Caco-2 (cell line): ENCODE measurements at regions not wholly inside any gene's neighbourhood (a gene's known extent, or its start where the extent isn't known, plus 50 kb on each side); places are given as distances from the start of the nearest gene placed in this dataset.

ENCODE experiments used
- BruUV-seq: library from RNA; stranded (reverse); fragments of 400-500 nt; replicated peaks from 2 replicates; lab custom pipeline; 2021; lab: Mats Ljungman, UMichigan
- CTCF ChIA-PET: fragments of 300-600 bp; sonication (Branson Sonifier 250); formaldehyde crosslinking; loops from one replicate; lab custom pipeline; 2022; ENCODE audit warnings: antibody characterized with exemption; lab: Charles Lee
- POLR2A ChIA-PET: fragments of 300-600 bp; sonication (Branson Sonifier 250); formaldehyde crosslinking; loops from one replicate; lab custom pipeline; 2022; ENCODE audit warnings: antibody characterized with exemption; lab: Charles Lee
- DNase-seq, 2 experiments: peaks; one replicate each; pipeline versions ENCODE4 v3.0.0 to v3.0.0-alpha.2; 2020 to 2022
- H3K27me3 ChIP-seq: replicated peaks from 2 replicates; pipeline ENCODE4 v1.6.0; 2011; ENCODE audit warnings: low read length; ENCODE audit not compliant: control insufficient read depth, insufficient read depth
- H3K36me3 ChIP-seq: 2 replicates; pipeline ENCODE4 v1.5.1; 2011; ENCODE audit warnings: low read length; ENCODE audit not compliant: control insufficient read depth, insufficient read depth
- H3K4me1 ChIP-seq: fragments of 250-450 bp; sonication (Bioruptor Pico); 2 replicates; pipeline ENCODE4 v1.5.1; 2020; ENCODE audit warnings: mild to moderate bottlenecking
- H3K4me3 ChIP-seq: 2 replicates; pipeline ENCODE4 v1.5.1; 2011; ENCODE audit warnings: low read depth, mild to moderate bottlenecking, control low read depth, low read length
- H3K9me3 ChIP-seq: fragments of 250-450 bp; sonication (Bioruptor Pico); 2 replicates; pipeline ENCODE4 v1.5.1; 2020; ENCODE audit warnings: mild to moderate bottlenecking, moderate library complexity
- H3K27ac Mint-ChIP-seq: one replicate; pipeline ENCODE4 v1.8.0; 2022; ENCODE audit warnings: mixed read lengths; ENCODE audit not compliant: unreplicated experiment
- H3K27me3 Mint-ChIP-seq: one replicate; pipeline ENCODE4 v1.8.0; 2022; ENCODE audit warnings: mixed read lengths; ENCODE audit not compliant: insufficient read depth, unreplicated experiment
- H3K36me3 Mint-ChIP-seq: one replicate; pipeline ENCODE4 v1.8.0; 2022; ENCODE audit warnings: mild to moderate bottlenecking, mixed read lengths; ENCODE audit not compliant: insufficient read depth, unreplicated experiment
- H3K4me1 Mint-ChIP-seq: one replicate; pipeline ENCODE4 v1.8.0; 2022; ENCODE audit warnings: low read depth, mixed read lengths; ENCODE audit not compliant: unreplicated experiment
- H3K4me3 Mint-ChIP-seq: one replicate; pipeline ENCODE4 v1.8.0; 2022; ENCODE audit warnings: mild to moderate bottlenecking, moderate library complexity, mixed read lengths; ENCODE audit not compliant: unreplicated experiment
- H3K9me3 Mint-ChIP-seq: one replicate; pipeline ENCODE4 v1.8.0; 2022; ENCODE audit warnings: mixed read lengths; ENCODE audit not compliant: unreplicated experiment
- CTCF ChIP-seq, 2 experiments: fragments of 200-600 bp in 1 of 2; IDR thresholded peaks; 1 replicate in 1 of 2; 2 replicates in 1 of 2; pipeline versions ENCODE4 v1.5.1 to v1.8.0; 2011 to 2022; ENCODE audit warnings: antibody characterized with exemption in 1 of 2, control low read depth in 1 of 2, inconsistent platforms in 1 of 2, low read depth in 1 of 2, low read length in 1 of 2, mild to moderate bottlenecking in 1 of 2, moderate library complexity in 1 of 2; ENCODE audit not compliant: insufficient read depth in 1 of 2, severe bottlenecking in 1 of 2, unreplicated experiment in 1 of 2
- intact Hi-C: fragments of 100-400 bp; cut with micrococcal nuclease; formaldehyde crosslinking; loops from one replicate; pipeline ENCODE4 v1.10.0; 2022; ENCODE audit not compliant: unreplicated experiment

GRCh38 chrX:134732152-134732551 lies 64.9 kb downstream of the PABIR2 start:
- Histone ChIP-seq H3K9me3 (no peaks in the 10 kb centered on the region), H3K27me3 (no peaks in the 10 kb centered on the region), H3K4me1 (no peaks in the 10 kb centered on the region), H3K36me3 (no peaks in the 10 kb centered on the region), H3K4me3 (no peak overlapping the region)
- TF ChIP-seq CTCF (IDR thresholded peaks at IDR 0.05; ENCODE audit: insufficient read depth in 1 of 2, low read depth in 1 of 2, low read length in 1 of 2, severe bottlenecking in 1 of 2, unreplicated experiment in 1 of 2) = no peak
- POLR2A ChIA-PET = no interaction called here
- no peaks in the 10 kb centered on the region for H3K9me3 Mint-ChIP-seq
- no peak overlapping the region for H3K27ac Mint-ChIP-seq
- CTCF ChIA-PET = no interaction called here
- intact Hi-C loops = no loop called here
- no peaks in the 10 kb centered on the region for H3K4me1 Mint-ChIP-seq
- H3K36me3 Mint-ChIP-seq = no peaks in the 10 kb centered on the region
- no peak overlapping the region for H3K4me3 Mint-ChIP-seq
- no peaks in the 10 kb centered on the region for H3K27me3 Mint-ChIP-seq
- DNase-seq = no peak
- BruUV-seq = no TSS peak

GRCh38 chrX:134727363-134727762 lies 69.1 kb upstream of the PLAC1 start:
- CTCF ChIA-PET = interaction anchor here (1.0 kb wide), 2 partner anchors 26 to 37 kb away, joined by 3 to 5 read pairs; no protein-coding TSS in a partner anchor
- intact Hi-C loops = loop anchor here (1.0 kb wide), 1 partner anchor 26 kb away; no protein-coding TSS in a partner anchor
- no peaks in the 10 kb centered on the region for H3K36me3 Mint-ChIP-seq

GRCh38 chrX:134725103-134725690 lies 66.9 kb upstream of the PLAC1 start:
- Histone ChIP-seq H3K9me3 (no peaks in the 10 kb centered on the region), H3K36me3 (no peaks in the 10 kb centered on the region), H3K4me3 (no peak overlapping the region), H3K27me3 (no peaks in the 10 kb centered on the region), H3K4me1 (no peaks in the 10 kb centered on the region)
- DNase-seq = no peak
- Mint-ChIP-seq H3K4me1 (no peaks in the 10 kb centered on the region), H3K9me3 (no peaks in the 10 kb centered on the region), H3K27me3 (no peaks in the 10 kb centered on the region), H3K36me3 (no peaks in the 10 kb centered on the region), H3K27ac (no peak overlapping the region), H3K4me3 (no peak overlapping the region)
- no TSS peak for BruUV-seq
- intact Hi-C loops = no loop called here
- POLR2A ChIA-PET = no interaction called here
- CTCF ChIA-PET = no interaction called here
- TF ChIP-seq CTCF (IDR thresholded peaks at IDR 0.05; ENCODE audit: insufficient read depth in 1 of 2, low read depth in 1 of 2, low read length in 1 of 2, severe bottlenecking in 1 of 2, unreplicated experiment in 1 of 2) = no peak

More at GRCh38 chrX:134727363-134727762, 69.1 kb upstream of the PLAC1 start:
- DNase-seq = no peak
- no TSS peak for BruUV-seq
- H3K4me1 Mint-ChIP-seq = no peaks in the 10 kb centered on the region
- H3K27me3 Mint-ChIP-seq = no peaks in the 10 kb centered on the region
- Histone ChIP-seq H3K27me3 (no peaks in the 10 kb centered on the region), H3K9me3 (no peaks in the 10 kb centered on the region), H3K36me3 (no peaks in the 10 kb centered on the region), H3K4me3 (no peak overlapping the region), H3K4me1 (no peaks in the 10 kb centered on the region)
- no peak overlapping the region for H3K4me3 Mint-ChIP-seq
- POLR2A ChIA-PET = interaction anchor here (0.5 kb wide), 1 partner anchor 35 kb away, joined by 5 read pairs; no protein-coding TSS in a partner anchor
- peak in 1 of 2 experiments; percentile 37 for TF ChIP-seq CTCF (IDR thresholded peaks at IDR 0.05; ENCODE audit: insufficient read depth in 1 of 2, low read depth in 1 of 2, low read length in 1 of 2, severe bottlenecking in 1 of 2, unreplicated experiment in 1 of 2)
- H3K27ac Mint-ChIP-seq = no peak overlapping the region
- no peaks in the 10 kb centered on the region for H3K9me3 Mint-ChIP-seq
